GM18909 (cell line): ENCODE measurements at regions not wholly inside any gene's neighbourhood (a gene's known extent, or its start where the extent isn't known, plus 50 kb on each side); places are given as distances from the start of the nearest gene placed in this dataset.

Source experiments
- ATAC-seq: cut with Tn5 transposase; IDR thresholded peaks from one replicate; pipeline ENCODE4 v1.9.1; 2021; ENCODE audit warnings: mild to moderate bottlenecking; ENCODE audit not compliant: unreplicated experiment, poor library complexity

- no peak for ATAC-seq
Observed at GRCh38 chr6:132971676-132972075, 157.3 kb downstream of the RPS12 start.

DNA sequence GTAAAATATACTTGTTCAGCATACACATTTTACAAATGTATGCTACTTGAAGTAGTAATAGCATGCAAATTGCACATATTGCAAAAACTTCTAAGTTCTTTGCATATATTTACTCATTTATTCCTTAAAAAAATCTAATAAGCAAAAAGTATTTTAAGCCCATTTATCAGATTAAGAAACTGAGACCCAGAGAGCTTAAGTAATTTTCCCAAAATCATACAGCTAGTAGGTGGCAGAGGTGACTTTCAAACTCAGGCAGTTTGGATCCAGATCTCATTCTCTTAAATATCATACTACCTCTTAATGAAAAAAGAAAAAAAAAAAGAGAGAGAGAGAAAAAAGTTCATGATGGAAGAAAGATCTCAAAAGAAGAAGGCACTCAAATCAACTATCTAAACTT lies 157.9 kb downstream of the RPS12 start:
- no peak for ATAC-seq

- no peak for ATAC-seq
Observed at GRCh38 chr6:132972971-132973370, 158.6 kb downstream of the RPS12 start.

DNA sequence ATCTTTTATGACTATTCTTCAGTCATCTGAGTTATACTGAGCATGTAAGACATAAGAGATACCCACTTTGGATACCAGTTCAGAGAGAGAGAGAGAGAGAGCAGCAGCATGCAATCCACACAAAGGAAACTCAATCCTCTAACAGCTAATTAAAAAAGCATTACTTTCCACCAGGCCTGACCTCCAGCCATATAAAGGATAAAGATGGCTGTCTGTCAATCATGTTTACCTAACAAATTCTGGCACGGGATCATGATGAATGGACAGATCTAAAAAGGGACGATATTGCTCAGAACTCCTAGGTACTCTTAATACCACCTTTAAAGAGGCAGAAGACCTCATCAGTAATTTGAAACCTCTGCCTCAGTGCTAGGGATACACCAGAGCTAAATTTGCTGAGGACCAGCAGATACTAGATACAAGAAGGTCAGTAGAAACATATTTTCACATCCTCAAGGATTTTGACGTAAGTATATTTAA lies 159.2 kb downstream of the RPS12 start:
- no peak for ATAC-seq

DNA sequence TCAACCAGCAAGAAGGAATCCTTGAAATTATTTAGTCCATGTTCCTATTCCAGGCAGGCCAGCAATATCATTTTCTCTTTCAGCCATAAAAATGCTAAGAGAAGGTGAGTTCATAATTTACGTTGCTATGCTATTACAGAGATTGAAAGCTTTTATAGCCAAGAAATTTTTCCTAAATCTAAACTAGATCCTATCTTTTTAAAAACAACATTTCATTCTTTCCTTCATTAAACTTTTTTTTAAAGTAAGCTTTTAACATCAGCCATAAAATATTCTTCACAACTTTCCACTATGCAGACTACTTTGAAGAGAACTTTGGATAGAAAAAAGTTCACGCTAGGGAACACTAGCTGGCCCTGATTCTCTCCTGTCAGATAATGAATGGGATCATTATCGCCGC lies 159.8 kb downstream of the RPS12 start:
- no peak for ATAC-seq

GRCh38 chr6:132977413-132977812 lies 163.0 kb downstream of the RPS12 start:
- ATAC-seq, result no peak

DNA sequence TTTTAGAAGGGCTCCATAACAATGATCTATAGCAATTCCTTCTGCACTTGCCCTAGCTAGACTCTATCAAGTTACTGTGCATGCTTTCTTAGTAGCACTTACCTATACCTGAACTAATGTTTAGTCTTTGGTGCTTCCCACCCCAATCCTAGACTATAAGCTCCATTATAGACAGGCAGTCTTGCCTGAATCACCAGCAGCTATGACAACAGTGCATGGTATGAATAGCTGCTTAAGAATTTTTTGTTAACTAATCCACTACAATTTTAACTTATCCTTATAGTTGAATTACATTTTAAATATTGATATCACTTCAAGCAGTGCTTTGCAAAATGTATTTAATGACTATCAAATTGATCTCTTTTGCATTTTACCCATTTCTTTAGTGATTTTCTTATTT lies 164.3 kb downstream of the RPS12 start:
- no peak for ATAC-seq

GRCh38 chr6:132993738-132994137 lies 179.4 kb downstream of the RPS12 start:
- ATAC-seq, result no peak

DNA sequence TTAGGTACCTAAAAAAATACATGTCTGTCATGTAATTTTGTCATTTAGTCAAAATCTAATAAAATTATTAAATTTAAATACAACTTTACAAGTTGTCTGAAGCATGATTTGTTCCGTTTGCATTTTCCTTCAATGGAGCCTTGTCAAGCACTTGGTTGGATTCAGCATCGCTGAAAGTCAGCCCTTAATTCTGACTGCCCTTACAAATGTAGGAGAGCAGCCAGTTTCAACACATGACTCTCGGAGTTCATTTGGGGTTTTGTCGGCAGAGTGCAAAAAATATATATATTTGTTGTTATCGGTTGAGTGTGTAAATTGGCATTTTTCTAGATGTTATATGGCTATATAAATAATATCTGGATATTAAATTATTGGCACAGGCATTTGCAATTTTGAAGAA lies 180.6 kb downstream of the RPS12 start:
- no peak for ATAC-seq

DNA sequence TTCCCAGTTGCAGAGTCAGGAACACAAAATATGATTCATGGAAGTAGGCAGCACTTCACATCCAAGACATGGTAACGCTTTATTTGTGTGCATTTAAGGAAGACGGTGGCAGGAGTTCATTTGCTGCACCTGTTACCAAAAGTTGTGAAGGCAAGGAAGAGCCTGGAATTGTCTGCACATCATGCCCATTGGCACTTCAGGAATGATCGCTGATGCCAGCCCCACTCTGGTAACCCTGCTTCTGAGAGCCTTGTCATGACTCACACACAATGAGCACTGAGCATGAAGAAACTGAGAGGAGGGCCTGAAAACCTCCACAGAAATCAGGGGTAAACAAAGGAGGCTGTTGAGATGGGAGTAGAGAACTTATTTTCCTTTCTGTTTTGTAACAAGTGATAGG lies 181.1 kb downstream of the RPS12 start:
- ATAC-seq, result no peak

- ATAC-seq, result no peak
Observed at GRCh38 chr6:132998418-132998817, 184.0 kb downstream of the RPS12 start.

DNA sequence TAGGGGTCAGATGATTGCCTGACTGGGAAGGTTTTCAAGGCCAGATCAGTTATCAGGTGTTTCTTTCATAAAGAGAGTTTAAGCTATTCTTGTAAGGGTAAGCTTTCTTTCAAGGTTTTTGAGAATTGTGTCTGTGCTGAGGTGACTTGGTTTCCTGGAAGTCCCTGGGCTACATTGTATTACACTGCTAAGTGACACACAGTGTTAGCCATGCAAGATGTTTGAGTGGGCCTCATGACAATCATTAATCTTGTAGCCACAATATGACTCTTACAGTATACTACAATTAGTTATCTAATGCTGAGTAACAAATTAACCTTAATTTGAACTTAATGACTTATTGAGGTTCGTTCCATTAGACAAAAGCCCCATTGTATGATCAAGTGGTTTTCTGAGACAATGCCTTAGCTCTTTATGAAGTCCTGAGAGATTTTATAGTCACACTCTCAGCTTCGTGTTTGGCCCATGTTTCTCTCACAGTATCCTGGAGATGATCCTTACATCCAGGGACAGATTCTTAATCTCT lies 186.7 kb downstream of the RPS12 start:
- ATAC-seq, result no peak

- no peak for ATAC-seq
Observed at GRCh38 chr6:133004304-133004884, 190.0 kb downstream of the RPS12 start.

DNA sequence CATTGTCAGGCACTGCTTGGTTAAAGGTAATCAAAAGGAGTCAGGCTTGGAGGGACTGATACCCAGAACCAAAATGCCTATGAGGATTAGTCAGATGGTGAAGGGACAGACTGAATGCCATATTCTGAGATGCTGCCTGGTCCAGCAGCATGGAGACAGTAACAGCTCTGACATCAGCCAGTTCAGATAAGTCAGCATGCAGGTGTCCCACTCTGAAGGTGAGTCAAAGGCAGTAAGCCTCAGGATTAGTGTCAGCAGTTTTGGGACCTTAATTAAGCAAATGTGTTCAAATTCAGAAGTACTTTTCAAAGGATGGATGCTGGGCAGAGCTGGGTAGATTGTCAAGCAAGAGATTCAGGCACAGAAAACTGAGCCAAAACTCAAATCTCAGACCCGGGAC lies 198.4 kb downstream of the RPS12 start:
- no peak for ATAC-seq

GRCh38 chr6:133016631-133017030 lies 202.3 kb downstream of the RPS12 start:
- no peak for ATAC-seq

DNA sequence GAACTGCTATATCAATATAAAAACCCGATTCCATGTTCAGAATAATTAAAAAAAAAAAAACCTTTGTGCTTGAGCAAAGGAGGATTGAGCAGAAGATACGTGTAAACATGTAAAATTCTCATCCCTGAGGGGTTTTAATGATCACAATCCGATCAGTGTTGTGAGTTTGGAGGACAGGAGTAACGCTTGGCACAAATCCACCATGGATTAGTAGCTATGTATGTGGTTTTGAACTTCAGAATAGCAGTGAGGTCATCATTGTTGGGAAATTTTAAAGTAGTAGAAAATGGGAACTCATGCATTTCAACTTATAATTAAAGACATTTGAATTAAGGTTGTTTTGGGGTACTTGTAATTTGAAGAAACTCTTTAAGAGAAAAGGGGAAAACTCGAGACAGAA lies 203.2 kb downstream of the RPS12 start:
- no peak for ATAC-seq

DNA sequence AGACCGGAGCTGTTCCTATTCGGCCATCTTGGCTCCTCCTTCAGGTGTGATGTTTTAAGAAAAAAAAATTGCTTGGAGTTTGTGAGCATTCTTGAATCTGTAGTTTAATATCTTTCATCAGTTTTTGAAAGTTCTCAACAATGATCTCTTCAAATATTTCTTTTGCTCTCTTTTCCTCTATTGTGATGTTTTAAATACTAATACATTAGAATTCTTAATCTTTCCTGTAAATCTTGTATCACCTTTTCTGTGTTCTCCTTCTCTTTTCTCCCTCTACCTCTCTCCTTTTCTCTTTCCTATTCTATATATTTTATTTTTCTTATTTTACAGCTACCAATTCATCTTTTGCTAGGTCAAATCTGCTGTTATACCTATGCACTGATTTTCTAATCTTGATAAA lies 212.3 kb downstream of the RPS12 start:
- no peak for ATAC-seq

GRCh38 chr6:133033263-133033662 lies 207.9 kb upstream of the EYA4 start:
- no peak for ATAC-seq

DNA sequence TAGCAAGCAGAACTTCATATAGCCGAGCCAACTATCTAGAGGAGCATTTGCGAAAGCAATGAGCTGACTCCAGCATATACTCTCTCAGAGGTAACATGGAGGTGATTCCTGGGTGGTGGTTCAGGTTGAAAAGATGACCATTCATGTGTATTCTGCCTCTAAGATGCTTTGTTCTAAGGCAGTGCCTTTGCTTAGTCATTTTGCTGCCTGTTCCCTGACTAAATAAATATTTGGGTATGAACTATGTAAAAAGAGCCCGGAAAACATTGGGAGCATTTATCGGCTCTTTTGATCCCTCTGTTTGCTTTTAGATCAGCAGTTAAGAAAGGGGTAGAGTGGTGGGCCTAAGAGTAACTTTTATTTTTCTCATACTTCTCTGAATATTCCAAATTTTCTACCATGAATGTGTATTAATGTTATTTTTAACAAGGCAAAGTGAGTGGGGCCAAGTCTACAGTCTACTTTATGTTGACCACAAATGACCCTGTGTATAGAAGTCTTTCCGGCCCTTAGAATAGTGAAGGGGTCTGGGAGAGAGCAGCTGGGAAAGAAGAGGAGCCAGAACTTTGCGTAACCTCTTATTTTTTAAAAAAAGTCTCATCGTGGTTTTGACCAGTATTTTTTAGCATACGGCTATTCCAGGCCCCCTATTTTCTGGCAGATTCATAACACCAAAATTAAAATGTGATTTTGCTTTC lies 206.5 kb upstream of the EYA4 start:
- no peak for ATAC-seq

GRCh38 chr6:133040094-133040802 lies 200.9 kb upstream of the EYA4 start:
- ATAC-seq, result no peak

DNA sequence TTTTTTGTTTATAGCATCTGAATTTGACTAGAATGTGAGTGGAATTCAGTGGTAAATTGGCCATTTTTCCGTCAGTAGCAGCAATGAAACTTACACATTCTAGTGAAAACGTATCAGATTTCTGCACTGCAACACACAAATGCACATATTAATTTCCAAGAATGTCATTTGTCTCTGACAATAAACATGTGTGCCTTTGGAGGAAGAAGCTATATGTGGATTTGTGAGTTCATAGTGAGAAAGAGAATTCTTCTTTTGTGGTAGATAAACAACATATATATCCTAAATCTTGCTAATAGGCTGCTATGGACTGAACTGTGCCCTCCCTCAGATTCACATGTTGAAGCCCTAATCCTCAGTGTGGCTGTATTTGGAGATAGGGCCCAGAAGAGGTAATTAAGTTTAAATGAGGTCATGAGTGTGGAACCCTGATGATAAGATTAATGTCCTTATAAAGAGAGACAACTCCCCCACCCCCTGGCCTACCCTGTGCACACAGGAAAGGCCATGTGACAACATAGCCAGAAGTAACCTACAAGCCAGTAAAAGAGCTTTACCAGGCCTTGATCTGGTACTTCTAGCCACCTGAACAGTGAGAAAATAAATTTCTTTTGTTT lies 200.2 kb upstream of the EYA4 start:
- no peak for ATAC-seq
